ENCODE measurements at regions not wholly inside any gene's neighbourhood (a gene's known extent, or its start where the extent isn't known, plus 50 kb on each side); places are given as distances from the start of the nearest gene placed in this dataset.

DNA sequence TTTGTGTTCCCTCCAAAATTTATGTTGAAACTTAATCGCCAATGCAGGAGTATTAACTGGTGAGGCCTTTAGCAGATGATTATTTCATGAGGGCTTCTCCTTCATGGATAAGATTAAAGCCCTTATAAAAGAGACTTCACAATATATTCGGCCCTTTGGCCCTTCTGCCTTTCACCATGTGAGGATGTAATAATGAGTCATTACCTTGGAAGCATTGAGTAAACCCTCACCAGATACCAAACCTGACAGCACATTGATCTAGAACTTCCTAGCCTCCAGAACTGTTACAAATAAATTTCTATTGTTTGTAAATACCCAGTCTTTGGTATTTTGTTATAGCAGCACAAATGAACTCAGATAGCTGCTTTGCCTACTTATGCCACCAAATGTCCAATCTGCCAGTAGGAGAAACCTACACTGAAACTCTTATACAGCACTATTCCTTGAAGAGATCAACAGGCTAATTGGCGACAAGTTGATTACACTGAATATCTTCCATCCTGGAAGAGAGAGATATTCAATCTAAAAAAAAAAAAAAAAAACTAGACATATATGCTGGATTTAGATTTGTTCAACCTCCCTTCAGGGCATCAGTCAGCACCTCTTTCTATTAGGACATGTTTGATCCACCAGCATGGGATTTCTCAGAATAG is 125.9 kb upstream of the COL5A2 start:
- no peak for TF ChIP-seq CTCF (IDR thresholded peaks at IDR 0.05)
- DNase-seq (ENCODE audit: low spot score), result no peak
- H3K4me1 ChIP-seq (ENCODE audit: control insufficient read depth in 1 of 2, low read depth in 2 of 2), result peaks cover 0 to 12% of the 10 kb centered on the region in 2 donors
- H3K36me3 ChIP-seq, result no peaks in the 10 kb centered on the region
- no peaks in the 10 kb centered on the region for H3K27me3 ChIP-seq (replicated peaks; ENCODE audit: insufficient read depth)
- H3K9me3 ChIP-seq, result no peaks in the 10 kb centered on the region
- ATAC-seq (ENCODE audit: insufficient number of reproducible peaks, low FRiP score, low read depth), result no peak
- H3K4me3 ChIP-seq, result no peak overlapping the region
- no peak overlapping the region for H3K27ac ChIP-seq

DNA sequence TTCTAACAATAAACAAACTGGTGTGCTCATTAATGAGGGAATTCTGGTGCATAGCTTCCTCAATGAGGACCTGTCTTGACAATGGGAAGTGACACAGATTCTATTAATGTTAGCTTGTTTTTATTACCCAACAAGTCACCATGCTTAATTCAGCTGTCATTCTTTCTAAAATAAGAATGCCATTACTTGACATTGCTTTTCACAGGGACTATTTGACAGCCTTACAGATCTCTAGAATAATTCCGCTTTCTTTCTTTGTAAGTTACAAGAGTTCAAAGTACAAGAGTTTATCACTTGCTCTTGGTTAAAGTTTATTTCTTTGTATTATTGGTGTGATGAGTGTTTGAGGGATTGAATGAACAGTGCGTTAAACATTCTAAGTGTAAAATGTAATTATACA is 127.0 kb upstream of the COL5A2 start:
- DNase-seq (ENCODE audit: low spot score) (no peak), ATAC-seq (ENCODE audit: insufficient number of reproducible peaks, low FRiP score, low read depth) (no peak)
- no peak overlapping the region for H3K27ac ChIP-seq
- no peaks in the 10 kb centered on the region for H3K9me3 ChIP-seq
- H3K4me3 ChIP-seq, result no peak overlapping the region
- no peaks in the 10 kb centered on the region for H3K27me3 ChIP-seq (replicated peaks; ENCODE audit: insufficient read depth)
- peaks cover 0 to 12% of the 10 kb centered on the region in 2 donors for H3K4me1 ChIP-seq (ENCODE audit: control insufficient read depth in 1 of 2, low read depth in 2 of 2)
- H3K36me3 ChIP-seq, result no peaks in the 10 kb centered on the region
- no peak for TF ChIP-seq CTCF (IDR thresholded peaks at IDR 0.05)

DNA sequence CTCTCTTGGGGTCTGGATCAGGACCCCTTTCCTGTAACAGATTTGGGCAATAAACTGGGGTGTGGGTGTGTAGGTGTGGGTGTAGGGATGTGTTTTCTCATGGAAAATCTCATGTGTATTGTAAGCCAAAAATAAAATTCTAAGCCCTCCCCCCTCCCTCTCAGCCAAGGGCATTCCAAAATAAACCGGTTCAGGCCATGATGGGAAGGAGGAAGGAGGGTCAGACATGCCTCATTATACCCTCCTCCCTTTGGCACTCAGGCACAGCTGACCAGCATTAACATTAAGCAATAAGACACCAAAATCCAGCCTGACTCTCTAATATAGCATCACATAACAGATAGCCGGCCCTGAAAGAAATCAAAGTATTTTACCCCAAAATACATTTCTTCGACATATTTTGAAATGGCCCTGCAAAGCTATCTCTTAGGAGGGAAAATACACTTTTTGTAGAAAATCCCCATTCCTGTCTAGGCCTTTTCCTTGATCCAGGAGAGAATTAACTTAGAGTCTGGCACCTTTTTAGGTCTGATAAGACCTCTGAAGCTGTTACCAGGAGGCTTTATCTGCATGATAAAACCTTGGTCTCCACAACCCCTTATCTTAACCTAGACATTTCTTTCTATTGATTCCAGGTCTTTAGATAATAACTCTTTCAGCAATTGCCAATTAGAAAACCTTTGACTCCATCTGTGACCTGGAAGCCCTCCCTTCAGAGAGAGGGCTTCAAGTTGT is 128.7 kb upstream of the COL5A2 start:
- Histone ChIP-seq H3K9me3 (no peaks in the 10 kb centered on the region), H3K27ac (no peak overlapping the region), H3K4me1 (ENCODE audit: control insufficient read depth in 1 of 2, low read depth in 2 of 2) (peaks cover 0 to 12% of the 10 kb centered on the region in 2 donors), H3K4me3 (no peak overlapping the region), H3K36me3 (no peaks in the 10 kb centered on the region), H3K27me3 (replicated peaks; ENCODE audit: insufficient read depth) (no peaks in the 10 kb centered on the region)
- DNase-seq (ENCODE audit: low spot score) (no peak), ATAC-seq (ENCODE audit: insufficient number of reproducible peaks, low FRiP score, low read depth) (no peak)
- no peak for TF ChIP-seq CTCF (IDR thresholded peaks at IDR 0.05)

GRCh38 chr2:189309331-189309730 is 129.8 kb upstream of the COL5A2 start:
- no peak for DNase-seq (ENCODE audit: low spot score)

More at GRCh38 chr2:189309331-189309730, 129.8 kb upstream of the COL5A2 start:
- no peak for ATAC-seq (ENCODE audit: insufficient number of reproducible peaks, low FRiP score, low read depth)
- no peak overlapping the region for H3K27ac ChIP-seq
- no peak overlapping the region for H3K4me3 ChIP-seq
- H3K27me3 ChIP-seq (replicated peaks; ENCODE audit: insufficient read depth), result no peaks in the 10 kb centered on the region
- H3K36me3 ChIP-seq, result no peaks in the 10 kb centered on the region
- H3K9me3 ChIP-seq, result no peaks in the 10 kb centered on the region
- H3K4me1 ChIP-seq (ENCODE audit: control insufficient read depth in 1 of 2, low read depth in 2 of 2), result peaks cover 0 to 12% of the 10 kb centered on the region in 2 donors
- TF ChIP-seq CTCF (IDR thresholded peaks at IDR 0.05), result no peak
